Parathyroid adenoma (tissue), 2 donors: ENCODE measurements at regions not wholly inside any gene's neighbourhood (a gene's known extent, or its start where the extent isn't known, plus 50 kb on each side); places are given as distances from the start of the nearest gene placed in this dataset.

Experiments
- H2AFZ ChIP-seq: fragments of 300-600 bp; sonication (generic); one replicate; pipeline ENCODE4 v1.7.0; 2017; ENCODE audit warnings: antibody characterized with exemption, mild to moderate bottlenecking
- H3K27ac ChIP-seq: fragments of 300-600 bp; sonication (generic); one replicate; pipeline ENCODE4 v1.7.0; 2017
- H3K27me3 ChIP-seq: fragments of 300-600 bp; sonication (generic); one replicate; pipeline ENCODE4 v1.7.0; 2017; ENCODE audit warnings: low read length; ENCODE audit not compliant: control insufficient read depth, insufficient read depth
- H3K36me3 ChIP-seq: fragments of 300-600 bp; sonication (generic); one replicate; pipeline ENCODE4 v1.7.0; 2017; ENCODE audit warnings: low read length; ENCODE audit not compliant: control insufficient read depth, insufficient read depth
- H3K4me1 ChIP-seq: fragments of 300-600 bp; sonication (generic); one replicate; pipeline ENCODE4 v1.7.0; 2017; ENCODE audit warnings: control low read depth
- H3K4me2 ChIP-seq: fragments of 300-600 bp; sonication (generic); one replicate; pipeline ENCODE4 v1.7.0; 2017; ENCODE audit warnings: low read length
- H3K4me3 ChIP-seq: fragments of 300-600 bp; sonication (generic); one replicate; pipeline ENCODE4 v1.7.0; 2017; ENCODE audit warnings: low read depth, low read length
- H3K79me2 ChIP-seq: fragments of 300-600 bp; sonication (generic); one replicate; pipeline ENCODE4 v1.7.0; 2017; ENCODE audit warnings: control low read depth
- H3K9ac ChIP-seq: fragments of 300-600 bp; sonication (generic); one replicate; pipeline ENCODE4 v1.7.0; 2017; ENCODE audit warnings: mild to moderate bottlenecking
- H3K9me3 ChIP-seq: fragments of 300-600 bp; sonication (generic); one replicate; pipeline ENCODE4 v1.7.0; 2017; ENCODE audit warnings: low read length; ENCODE audit not compliant: control insufficient read depth
- TF ChIP-seq, protein P1 (sequence below): fragments of 300-600 bp; sonication (generic); IDR thresholded peaks from one replicate; pipeline ENCODE4 v1.7.0; 2017; ENCODE audit warnings: antibody characterized with exemption, mild to moderate bottlenecking
- donor health status: primary hyperparathyroidism.

DNA sequence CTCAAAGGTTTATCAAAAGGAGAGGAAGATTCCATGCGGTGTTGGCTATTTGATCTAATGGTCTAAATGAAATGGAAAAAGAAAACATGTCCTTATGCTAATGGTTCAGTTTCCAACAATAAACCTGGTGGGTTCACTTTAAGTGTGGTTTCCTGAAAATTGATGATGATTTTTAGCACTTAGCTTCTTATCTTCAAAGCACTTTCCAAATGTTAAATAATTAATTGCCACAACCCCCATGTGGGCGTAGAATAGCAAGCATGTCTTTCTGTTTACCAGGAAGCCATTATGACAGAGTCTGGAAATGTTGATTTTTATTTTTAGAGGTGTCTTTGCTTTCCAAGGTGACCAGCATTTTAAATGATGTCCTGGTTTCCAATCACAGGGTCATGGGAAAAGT lies 134.8 kb upstream of the SLC4A4 start:
- TF ChIP-seq, protein P1, sequence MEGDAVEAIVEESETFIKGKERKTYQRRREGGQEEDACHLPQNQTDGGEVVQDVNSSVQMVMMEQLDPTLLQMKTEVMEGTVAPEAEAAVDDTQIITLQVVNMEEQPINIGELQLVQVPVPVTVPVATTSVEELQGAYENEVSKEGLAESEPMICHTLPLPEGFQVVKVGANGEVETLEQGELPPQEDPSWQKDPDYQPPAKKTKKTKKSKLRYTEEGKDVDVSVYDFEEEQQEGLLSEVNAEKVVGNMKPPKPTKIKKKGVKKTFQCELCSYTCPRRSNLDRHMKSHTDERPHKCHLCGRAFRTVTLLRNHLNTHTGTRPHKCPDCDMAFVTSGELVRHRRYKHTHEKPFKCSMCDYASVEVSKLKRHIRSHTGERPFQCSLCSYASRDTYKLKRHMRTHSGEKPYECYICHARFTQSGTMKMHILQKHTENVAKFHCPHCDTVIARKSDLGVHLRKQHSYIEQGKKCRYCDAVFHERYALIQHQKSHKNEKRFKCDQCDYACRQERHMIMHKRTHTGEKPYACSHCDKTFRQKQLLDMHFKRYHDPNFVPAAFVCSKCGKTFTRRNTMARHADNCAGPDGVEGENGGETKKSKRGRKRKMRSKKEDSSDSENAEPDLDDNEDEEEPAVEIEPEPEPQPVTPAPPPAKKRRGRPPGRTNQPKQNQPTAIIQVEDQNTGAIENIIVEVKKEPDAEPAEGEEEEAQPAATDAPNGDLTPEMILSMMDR = no peak
- H3K27me3 ChIP-seq = no peaks in the 10 kb centered on the region
- no peak overlapping the region for H3K4me2 ChIP-seq
- no peak overlapping the region for H3K4me3 ChIP-seq
- H3K9ac ChIP-seq = no peak overlapping the region
- no peak overlapping the region for H2AFZ ChIP-seq
- H3K36me3 ChIP-seq = no peaks in the 10 kb centered on the region
- peaks cover 16% of the 10 kb centered on the region for H3K79me2 ChIP-seq
- peaks cover 10% of the 10 kb centered on the region for H3K4me1 ChIP-seq
- no peaks in the 10 kb centered on the region for H3K9me3 ChIP-seq
- no peak overlapping the region for H3K27ac ChIP-seq

DNA sequence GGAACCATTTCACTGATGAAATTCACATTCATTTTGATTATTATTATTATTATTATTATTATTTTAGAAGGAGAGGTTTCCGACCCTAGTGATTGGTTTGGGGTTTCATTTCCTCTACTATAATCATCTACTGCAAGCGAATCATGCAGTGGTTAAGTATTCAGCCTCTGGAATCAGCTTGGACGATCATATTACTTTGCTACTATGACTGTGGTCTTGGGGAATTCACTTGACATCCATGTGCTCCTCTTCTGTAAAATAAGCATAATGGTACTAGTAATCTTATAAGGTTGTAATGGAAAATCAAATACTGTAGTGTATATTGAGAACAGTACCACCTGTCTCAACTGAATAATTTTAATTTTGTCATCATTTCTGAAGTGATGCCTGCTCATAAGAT lies 132.1 kb upstream of the SLC4A4 start:
- H3K4me1 ChIP-seq = peaks cover 16% of the 10 kb centered on the region
- TF ChIP-seq, protein P1 = no peak

DNA sequence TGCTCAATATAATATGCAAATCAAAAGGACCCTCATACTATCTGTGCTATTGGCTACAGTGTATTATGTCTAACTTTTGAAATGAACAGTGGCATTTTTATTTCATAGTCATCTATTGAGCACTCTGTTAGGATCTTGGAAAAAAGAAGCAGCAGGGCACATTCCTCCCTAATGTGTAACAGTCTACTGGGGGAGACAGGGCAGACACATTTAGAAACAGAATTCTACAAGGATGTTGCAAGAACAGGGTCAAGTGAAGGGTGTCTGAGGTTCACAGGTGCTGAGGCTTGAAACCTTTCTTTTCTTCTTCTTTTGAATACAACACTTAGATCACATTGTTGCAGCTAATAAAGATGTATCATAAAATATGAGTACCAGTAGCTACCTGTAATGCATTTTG lies 129.7 kb upstream of the SLC4A4 start:
- TF ChIP-seq, protein P1 = no peak
- H3K27ac ChIP-seq = no peak overlapping the region
- H3K27me3 ChIP-seq = no peaks in the 10 kb centered on the region
- H3K79me2 ChIP-seq = peaks cover 7% of the 10 kb centered on the region
- H3K4me3 ChIP-seq = no peak overlapping the region
- H3K4me2 ChIP-seq = no peak overlapping the region
- H3K4me1 ChIP-seq = peaks cover 14% of the 10 kb centered on the region
- no peak overlapping the region for H3K9ac ChIP-seq
- H3K9me3 ChIP-seq = no peaks in the 10 kb centered on the region
- H2AFZ ChIP-seq = no peak overlapping the region
- no peaks in the 10 kb centered on the region for H3K36me3 ChIP-seq

More for the DNA sequence above, 132.1 kb upstream of the SLC4A4 start:
- H3K4me3 ChIP-seq = no peak overlapping the region
- no peak overlapping the region for H2AFZ ChIP-seq
- no peak overlapping the region for H3K27ac ChIP-seq
- no peaks in the 10 kb centered on the region for H3K36me3 ChIP-seq
- H3K9me3 ChIP-seq = no peaks in the 10 kb centered on the region
- H3K27me3 ChIP-seq = no peaks in the 10 kb centered on the region
- peaks cover 9% of the 10 kb centered on the region for H3K79me2 ChIP-seq
- H3K4me2 ChIP-seq = no peak overlapping the region
- no peak overlapping the region for H3K9ac ChIP-seq

DNA sequence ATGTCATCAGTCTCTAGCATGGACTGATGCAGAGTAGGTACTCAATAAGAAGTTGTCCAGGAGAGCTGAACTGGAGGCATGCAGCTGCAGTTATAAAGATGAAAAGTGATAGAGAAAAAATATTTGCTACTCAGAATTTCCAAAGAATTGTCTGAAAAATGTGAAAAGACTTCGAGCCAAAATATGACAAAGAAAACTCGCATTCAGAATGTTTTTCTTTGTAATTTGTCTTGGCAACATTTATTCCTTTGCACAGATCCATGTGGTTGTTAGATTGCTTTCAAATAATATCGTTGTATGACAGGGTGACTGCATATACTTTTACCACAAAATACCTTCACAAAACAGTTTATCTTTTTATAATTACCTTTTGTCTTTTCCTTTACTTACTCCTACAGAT lies 128.0 kb upstream of the SLC4A4 start:
- H3K27ac ChIP-seq = no peak overlapping the region
- H3K79me2 ChIP-seq = peaks cover 3% of the 10 kb centered on the region
- H3K9me3 ChIP-seq = no peaks in the 10 kb centered on the region
- H3K36me3 ChIP-seq = no peaks in the 10 kb centered on the region
- no peaks in the 10 kb centered on the region for H3K27me3 ChIP-seq
- H3K4me2 ChIP-seq = no peak overlapping the region
- no peak overlapping the region for H3K9ac ChIP-seq
- H2AFZ ChIP-seq = no peak overlapping the region
- TF ChIP-seq, protein P1 = no peak
- peaks cover 10% of the 10 kb centered on the region for H3K4me1 ChIP-seq
- no peak overlapping the region for H3K4me3 ChIP-seq

DNA sequence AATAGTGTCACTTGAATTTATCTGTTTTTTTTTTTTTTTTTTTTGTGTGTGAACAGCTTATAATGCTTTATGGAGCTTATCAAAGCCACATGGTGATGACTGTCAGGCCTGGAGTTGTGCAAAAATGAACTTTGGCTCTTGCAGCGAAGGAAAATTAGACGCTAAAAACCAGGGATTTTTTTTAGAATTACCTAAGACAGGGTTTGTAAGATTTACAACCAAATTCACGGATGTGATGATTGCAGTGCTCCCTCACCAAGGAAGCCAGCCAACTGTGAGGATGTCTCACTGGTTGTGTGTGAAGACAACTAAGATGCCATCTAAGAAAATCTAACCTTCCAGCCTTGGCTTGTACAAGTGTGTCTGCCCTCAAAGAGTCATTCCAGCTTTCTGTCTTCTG lies 127.1 kb upstream of the SLC4A4 start:
- Histone ChIP-seq H3K4me1 (peaks cover 9% of the 10 kb centered on the region), H3K4me3 (no peak overlapping the region), H3K79me2 (peaks cover 3% of the 10 kb centered on the region), H3K4me2 (no peak overlapping the region), H2AFZ (no peak overlapping the region), H3K27ac (no peak overlapping the region), H3K9ac (no peak overlapping the region), H3K9me3 (no peaks in the 10 kb centered on the region), H3K27me3 (no peaks in the 10 kb centered on the region), H3K36me3 (no peaks in the 10 kb centered on the region)
- TF ChIP-seq, protein P1 = no peak
